OCI-LY7 (cell line): ENCODE measurements at regions not wholly inside any gene's neighbourhood (a gene's known extent, or its start where the extent isn't known, plus 50 kb on each side); places are given as distances from the start of the nearest gene placed in this dataset.

Experiments used
- BruUV-seq: library from RNA; stranded (reverse); fragments of 400-500 nt; replicated peaks from 2 replicates; lab custom pipeline; 2021; lab: Mats Ljungman, UMichigan
- CTCF ChIA-PET: fragments of 300-600 bp; sonication (Branson Sonifier 250); formaldehyde crosslinking; loops from one replicate; lab custom pipeline; 2022; ENCODE audit warnings: antibody characterized with exemption; ENCODE audit not compliant: unreplicated experiment; lab: Charles Lee
- POLR2A ChIA-PET: fragments of 300-600 bp; sonication (Branson Sonifier 250); formaldehyde crosslinking; loops from one replicate; lab custom pipeline; 2022; ENCODE audit warnings: antibody characterized with exemption; lab: Charles Lee
- DNase-seq: peaks from one replicate; pipeline ENCODE4 v3.0.0-alpha.2; 2015; ENCODE audit warnings: low spot score
- H2AFZ ChIP-seq: fragments of 200-600 bp; sonication (generic), shearing (Covaris generic); 2 replicates; pipeline ENCODE4 v1.6.1; 2014; ENCODE audit warnings: mild to moderate bottlenecking, antibody characterized with exemption, low read length, moderate library complexity
- H3K27ac ChIP-seq: fragments of 200-600 bp; sonication (generic); 2 replicates; pipeline ENCODE4 v1.5.1; 2014; ENCODE audit warnings: mixed run types, low read depth, mild to moderate bottlenecking, moderate library complexity, low read length, inconsistent platforms; ENCODE audit not compliant: poor library complexity, severe bottlenecking
- H3K36me3 ChIP-seq: fragments of 200-600 bp; sonication (generic); 2 replicates; pipeline ENCODE4 v1.6.1; 2014; ENCODE audit warnings: mild to moderate bottlenecking, antibody characterized with exemption, low read length, moderate library complexity, mixed read lengths; ENCODE audit not compliant: insufficient read depth
- H3K4me1 ChIP-seq: fragments of 200-600 bp; sonication (generic); 2 replicates; pipeline ENCODE4 v1.5.1; 2014; ENCODE audit warnings: mild to moderate bottlenecking, low read length; ENCODE audit not compliant: insufficient read depth, poor library complexity, severe bottlenecking
- H3K4me2 ChIP-seq: fragments of 200-600 bp; sonication (generic); 2 replicates; pipeline ENCODE4 v1.6.1; 2014; ENCODE audit warnings: mild to moderate bottlenecking, low read length
- H3K4me3 ChIP-seq: fragments of 200-600 bp; sonication (generic); 2 replicates; pipeline ENCODE4 v1.5.1; 2014; ENCODE audit warnings: mild to moderate bottlenecking, low read depth, low read length; ENCODE audit not compliant: poor library complexity, severe bottlenecking
- H3K79me2 ChIP-seq: fragments of 200-600 bp; sonication (generic); 2 replicates; pipeline ENCODE4 v1.6.1; 2016; ENCODE audit warnings: low read depth, mild to moderate bottlenecking, low read length, moderate library complexity, mixed read lengths; ENCODE audit not compliant: insufficient read depth
- H3K9me2 ChIP-seq: fragments of 200-600 bp; sonication (generic); 2 replicates; pipeline ENCODE4 v1.6.1; 2016; ENCODE audit warnings: mild to moderate bottlenecking, low read length, mixed read lengths; ENCODE audit not compliant: insufficient read depth
- H3K9me3 ChIP-seq: fragments of 200-600 bp; sonication (generic); 2 replicates; pipeline ENCODE4 v1.6.1; 2014; ENCODE audit warnings: mild to moderate bottlenecking, mixed run types, low read length, mixed read lengths
- H4K20me1 ChIP-seq: fragments of 200-600 bp; sonication (generic); 2 replicates; pipeline ENCODE4 v1.6.1; 2014; ENCODE audit warnings: mild to moderate bottlenecking, antibody characterized with exemption, low read length, moderate library complexity, mixed read lengths; ENCODE audit not compliant: insufficient read depth
- CTCF ChIP-seq: fragments of 200-600 bp; sonication (generic); conservative IDR thresholded peaks from 2 replicates; pipeline ENCODE4 v1.5.1; 2014; ENCODE audit warnings: mild to moderate bottlenecking, antibody characterized with exemption, low read length, moderate library complexity, mixed read lengths
- EZH2phosphoT487 ChIP-seq: fragments of 200-600 bp; sonication (generic); IDR thresholded peaks from 2 replicates; pipeline ENCODE4 v1.6.1; 2018; ENCODE audit warnings: low read depth, borderline replicate concordance, mild to moderate bottlenecking, mixed run types, antibody characterized with exemption, low read length, moderate library complexity, mixed read lengths
- intact Hi-C: fragments of 100-400 bp; cut with micrococcal nuclease; formaldehyde crosslinking; loops from one replicate; pipeline ENCODE4 v1.10.0; 2022; ENCODE audit not compliant: unreplicated experiment

DNA sequence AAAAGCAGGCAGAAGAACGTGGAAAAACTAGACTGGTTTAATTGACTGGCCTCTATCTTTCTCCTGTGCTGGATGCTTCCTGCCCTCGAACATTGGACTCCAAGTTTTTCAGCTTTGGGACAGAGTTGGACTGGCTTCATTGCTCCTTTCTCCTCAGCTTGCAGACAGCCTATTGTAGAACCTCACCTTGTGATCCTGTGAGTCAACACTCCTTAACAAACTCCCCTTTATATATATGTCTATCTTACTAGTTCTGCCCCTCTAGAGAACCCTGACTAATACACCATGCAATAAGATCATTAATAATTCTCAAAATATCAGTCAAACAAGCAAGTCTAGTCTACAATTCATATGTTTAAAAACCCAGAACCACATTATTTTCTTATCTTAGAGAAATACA, 662.4 kb downstream of the TBC1D4 start:
- no peak for DNase-seq
- no peak overlapping the region for H3K4me3 ChIP-seq
- no peaks in the 10 kb centered on the region for H3K36me3 ChIP-seq
- intact Hi-C loops = no loop called here
- TF ChIP-seq CTCF = no peak
- H3K9me3 ChIP-seq = no peaks in the 10 kb centered on the region
- no TSS peak for BruUV-seq
- H3K9me2 ChIP-seq = no peaks in the 10 kb centered on the region
- ChIA-PET CTCF (no interaction called here), POLR2A (no interaction called here)
- no peak overlapping the region for H3K4me2 ChIP-seq
- no peak overlapping the region for H3K27ac ChIP-seq
- H2AFZ ChIP-seq = no peak overlapping the region
- H4K20me1 ChIP-seq = no peaks in the 10 kb centered on the region
- no peaks in the 10 kb centered on the region for H3K79me2 ChIP-seq
- H3K4me1 ChIP-seq = no peaks in the 10 kb centered on the region

GRCh38 chr13:74816737-74817136, 665.2 kb downstream of the TBC1D4 start:
- Histone ChIP-seq H2AFZ (no peak overlapping the region), H3K36me3 (no peaks in the 10 kb centered on the region), H3K9me3 (no peaks in the 10 kb centered on the region), H4K20me1 (no peaks in the 10 kb centered on the region), H3K4me1 (no peaks in the 10 kb centered on the region), H3K9me2 (no peaks in the 10 kb centered on the region), H3K27ac (no peak overlapping the region), H3K4me3 (no peak overlapping the region), H3K4me2 (no peak overlapping the region), H3K79me2 (no peaks in the 10 kb centered on the region)
- ChIA-PET CTCF (no interaction called here), POLR2A (no interaction called here)
- intact Hi-C loops = no loop called here
- BruUV-seq = no TSS peak
- no peak for DNase-seq
- TF ChIP-seq EZH2phosphoT487 (no peak), CTCF (no peak)

GRCh38 chr13:74796157-74796556, 662.0 kb upstream of the KLF12 start:
- no peak overlapping the region for H3K27ac ChIP-seq
- no peaks in the 10 kb centered on the region for H3K36me3 ChIP-seq
- H3K9me3 ChIP-seq = no peaks in the 10 kb centered on the region

More at GRCh38 chr13:74796157-74796556, 662.0 kb upstream of the KLF12 start:
- H3K4me2 ChIP-seq = no peak overlapping the region
- no peak overlapping the region for H3K4me3 ChIP-seq
- no peaks in the 10 kb centered on the region for H3K79me2 ChIP-seq
- ChIA-PET POLR2A (no interaction called here), CTCF (no interaction called here)
- BruUV-seq = no TSS peak
- no peak for DNase-seq
- H3K4me1 ChIP-seq = no peaks in the 10 kb centered on the region
- no peaks in the 10 kb centered on the region for H4K20me1 ChIP-seq
- intact Hi-C loops = no loop called here
- no peak overlapping the region for H2AFZ ChIP-seq
- TF ChIP-seq EZH2phosphoT487 (no peak), CTCF (no peak)
- no peaks in the 10 kb centered on the region for H3K9me2 ChIP-seq
